CD4-positive, alpha-beta T cell treated with Interleukin-6 at 100 ng/mL for 8 hours (primary cell): ENCODE measurements at regions not wholly inside any gene's neighbourhood (a gene's known extent, or its start where the extent isn't known, plus 50 kb on each side); places are given as distances from the start of the nearest gene placed in this dataset.

Experiments used
- DNase-seq: peaks from one replicate; pipeline ENCODE4 v3.0.0-alpha.2; 2020; ENCODE audit warnings: mixed read lengths, low spot score

DNA sequence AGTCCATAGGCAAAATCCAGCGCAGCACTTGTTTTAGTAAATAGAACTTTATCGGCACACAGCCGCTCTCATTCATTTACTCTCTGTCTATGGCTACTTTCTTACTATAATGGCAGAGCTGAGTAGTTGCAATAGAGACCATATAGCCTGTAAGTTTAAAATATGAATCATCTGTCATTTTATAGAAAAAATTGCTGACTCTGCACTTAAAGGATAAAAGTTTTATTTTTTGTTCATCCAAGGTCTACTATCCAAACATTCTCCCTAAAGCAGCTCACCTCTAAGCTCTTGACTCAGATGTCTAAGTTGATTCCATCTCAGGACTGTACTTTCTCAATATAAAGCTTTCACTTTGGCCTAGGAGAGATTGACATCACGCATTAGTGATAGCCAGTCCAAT is 825.7 kb downstream of the OLFM4 start:
- no peak for DNase-seq

DNA sequence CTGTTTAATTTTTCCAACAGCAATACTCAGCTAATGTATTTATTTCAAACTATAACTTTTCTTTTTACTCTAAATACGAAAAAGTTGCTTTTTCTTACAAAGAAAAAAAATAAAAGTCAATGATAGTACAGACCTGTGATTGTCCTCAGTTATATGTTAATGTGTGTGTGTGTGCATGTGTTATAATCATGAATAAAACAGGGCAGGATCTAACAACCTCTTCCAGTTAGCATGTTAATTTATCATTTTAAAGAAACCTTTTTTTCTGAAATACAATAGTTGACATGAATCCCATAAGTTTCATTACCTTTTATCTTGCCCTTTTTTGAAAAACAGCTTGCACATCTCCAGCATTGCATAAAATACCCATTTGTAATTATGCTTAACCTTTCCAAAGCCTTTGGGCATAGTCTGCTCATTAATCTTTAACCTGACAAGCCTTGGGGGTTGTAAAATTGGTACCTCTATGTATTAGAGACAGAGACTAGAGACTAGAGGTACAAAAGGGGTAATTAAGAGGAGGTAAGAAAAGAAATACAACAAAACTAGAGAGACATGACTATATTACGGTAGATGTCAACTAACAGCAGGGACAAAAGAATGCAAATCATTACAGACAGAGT is 828.1 kb downstream of the OLFM4 start:
- no peak for DNase-seq

DNA sequence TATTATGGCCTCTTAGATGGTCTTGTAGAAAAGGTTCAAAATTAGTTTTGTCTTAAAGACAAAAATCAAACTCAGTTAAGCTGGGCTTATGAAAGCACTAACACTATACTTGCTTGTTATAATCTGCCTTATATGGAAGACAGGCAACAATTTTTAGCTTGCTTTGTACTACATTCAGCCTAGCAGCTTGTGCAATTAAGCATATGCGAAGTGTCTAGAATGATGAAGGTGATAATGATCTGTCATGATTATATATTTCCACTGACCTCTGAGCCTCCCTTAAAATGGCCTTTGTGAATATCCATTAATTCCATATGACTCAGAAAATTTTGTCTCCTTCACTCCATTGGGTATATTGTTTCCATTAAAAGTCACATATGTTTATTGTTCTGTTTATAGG is 834.9 kb downstream of the OLFM4 start:
- no peak for DNase-seq

DNA sequence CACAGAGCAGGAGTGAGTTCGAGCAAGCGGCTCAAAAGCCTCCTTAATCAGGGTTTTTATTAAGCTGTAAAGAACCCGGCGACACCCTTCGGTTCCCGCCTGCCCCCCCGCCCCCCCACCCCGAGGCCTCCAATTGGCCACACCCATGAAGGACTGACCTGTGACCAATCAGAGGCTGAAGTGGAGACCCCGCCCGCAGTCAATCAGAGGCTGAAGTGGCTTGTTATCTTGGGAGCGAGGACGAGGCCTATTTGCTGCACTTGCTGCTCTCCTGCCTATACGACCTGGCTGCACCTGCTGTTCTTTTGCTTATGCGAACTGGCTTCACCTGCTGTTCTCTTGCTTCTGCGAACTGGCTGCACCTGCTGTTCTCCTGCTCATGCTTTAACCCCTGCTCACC is 844.9 kb downstream of the OLFM4 start:
- DNase-seq: no peak

DNA sequence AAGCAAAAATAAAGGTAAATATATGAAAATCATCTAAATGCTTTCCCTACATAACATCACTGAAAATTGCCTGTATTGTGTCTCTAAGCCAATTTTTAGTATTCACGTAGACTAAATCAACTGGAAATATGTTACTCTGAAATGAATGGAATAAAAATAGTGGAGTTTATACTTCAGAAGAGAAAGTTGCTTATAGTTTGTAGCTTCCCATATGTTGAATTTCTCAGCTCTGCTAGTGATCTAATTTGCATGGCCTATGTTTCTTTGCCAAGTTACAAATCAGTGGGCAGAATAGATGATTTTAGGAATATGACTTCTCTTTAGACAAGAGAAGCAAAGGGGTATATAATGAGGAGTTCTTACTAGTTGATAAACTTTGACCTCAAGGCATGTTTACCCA is 850.2 kb downstream of the OLFM4 start:
- no peak for DNase-seq

DNA sequence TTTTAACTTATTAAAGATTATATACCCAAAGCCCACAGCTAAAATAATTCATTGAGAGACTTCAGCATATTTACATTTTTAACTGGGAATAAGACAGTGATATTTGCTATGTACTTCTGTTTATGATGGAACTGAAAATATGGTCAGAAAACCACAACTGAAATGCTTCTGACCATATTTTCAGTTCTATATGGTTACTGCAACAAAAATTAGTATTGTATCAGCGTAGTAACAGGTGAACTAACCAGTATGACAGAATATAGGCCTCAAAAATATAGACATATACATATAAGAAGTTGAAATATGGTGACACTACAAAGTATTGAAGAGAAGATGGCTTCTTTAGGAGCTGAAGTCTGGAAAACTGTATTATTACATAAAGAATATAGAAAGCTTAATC is 857.4 kb downstream of the OLFM4 start:
- DNase-seq: no peak

DNA sequence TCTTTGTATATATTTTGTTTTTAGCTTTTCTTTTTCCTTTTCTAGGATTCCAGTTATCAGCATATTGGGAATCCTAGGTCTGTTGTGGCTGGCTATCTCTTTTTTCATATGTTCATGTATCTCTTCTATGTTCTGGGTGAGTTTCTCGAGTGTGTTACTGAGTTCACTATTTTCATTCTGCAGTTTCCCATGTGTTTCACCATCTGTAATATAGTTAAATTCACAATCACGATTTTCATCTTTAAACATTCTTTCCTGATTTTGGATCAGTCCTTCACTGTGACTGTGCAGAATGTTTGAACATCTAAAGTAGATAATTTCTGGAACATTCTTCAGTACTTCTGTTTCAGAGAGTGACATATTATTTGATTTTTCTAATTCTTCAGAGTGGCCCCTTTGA is 862.1 kb downstream of the OLFM4 start:
- DNase-seq: no peak

DNA sequence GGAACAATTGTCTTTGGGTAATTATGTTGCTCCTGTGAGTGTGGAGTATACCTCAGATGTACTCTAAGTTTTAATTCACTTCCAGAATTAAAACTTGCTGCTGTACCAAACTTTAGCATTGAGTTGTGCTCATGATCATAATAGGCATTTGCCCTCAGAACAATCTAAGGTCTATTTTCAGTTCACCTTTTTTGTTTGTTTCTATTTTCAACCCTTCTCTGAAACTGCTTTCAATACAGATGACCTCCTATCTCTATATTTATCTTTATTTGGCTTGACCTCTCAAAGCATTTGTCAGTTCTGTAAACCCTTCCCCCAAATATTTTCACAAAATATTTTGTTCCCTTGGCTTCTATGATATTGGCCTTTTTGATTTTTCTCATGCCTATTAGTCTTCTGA is 873.0 kb downstream of the OLFM4 start:
- DNase-seq: no peak

DNA sequence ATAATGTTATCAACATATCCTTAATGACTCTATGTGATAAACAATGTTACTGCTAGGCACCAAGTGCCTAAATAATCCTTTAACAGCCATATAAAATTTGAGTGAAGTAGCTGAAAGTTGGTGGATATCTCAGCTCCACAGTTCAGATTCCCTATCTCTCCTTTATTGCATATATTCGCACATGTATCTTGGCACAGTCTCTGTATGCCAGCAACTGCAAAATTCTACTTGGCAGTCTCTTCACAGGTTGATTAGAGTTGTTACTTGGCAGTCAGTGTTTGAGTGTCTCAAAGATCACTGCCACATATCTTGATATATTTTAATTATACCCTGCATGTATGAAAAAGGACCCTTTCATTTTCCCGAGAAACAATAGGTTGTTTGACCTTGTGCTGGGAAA is 879.3 kb downstream of the OLFM4 start:
- no peak for DNase-seq

DNA sequence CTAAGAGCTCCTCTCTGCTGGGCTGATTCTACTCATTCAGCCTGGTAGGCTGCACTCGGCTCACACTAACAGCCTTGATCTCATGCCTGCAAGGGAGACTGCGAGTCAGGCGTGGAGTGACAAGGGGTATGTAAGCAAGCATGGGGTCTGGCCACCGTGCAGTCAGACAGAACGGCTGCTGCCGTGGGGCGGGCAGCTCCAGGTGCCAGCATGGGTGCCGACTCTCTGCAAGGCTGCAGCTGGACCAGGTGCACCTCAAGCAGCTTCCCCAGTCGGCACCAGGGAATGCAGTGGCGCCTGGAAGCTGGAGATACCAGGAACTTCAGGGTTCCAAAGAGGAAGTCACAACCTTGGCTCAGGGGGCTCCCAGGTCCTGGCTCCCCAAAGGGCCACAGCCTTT is 892.3 kb downstream of the OLFM4 start:
- no peak for DNase-seq

DNA sequence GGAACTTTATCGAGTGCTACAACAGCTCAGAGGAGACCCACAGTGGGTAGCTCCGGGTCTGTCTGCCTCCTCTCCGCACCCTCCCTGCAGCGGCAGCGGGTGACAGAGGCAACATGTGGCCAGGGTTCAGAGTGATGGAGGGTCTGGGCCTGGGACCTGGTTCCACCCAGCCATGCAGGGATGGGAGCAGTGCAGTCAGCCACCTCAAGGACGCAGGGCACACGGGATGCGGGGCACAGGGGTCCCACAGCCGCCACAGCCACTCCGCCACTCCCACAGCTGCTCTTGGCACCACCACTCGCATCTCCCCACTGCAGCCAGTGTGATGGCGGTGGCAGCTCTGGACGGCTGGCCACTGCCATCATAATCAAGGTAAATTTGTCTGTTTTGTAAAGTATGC is 892.9 kb downstream of the OLFM4 start:
- no peak for DNase-seq

DNA sequence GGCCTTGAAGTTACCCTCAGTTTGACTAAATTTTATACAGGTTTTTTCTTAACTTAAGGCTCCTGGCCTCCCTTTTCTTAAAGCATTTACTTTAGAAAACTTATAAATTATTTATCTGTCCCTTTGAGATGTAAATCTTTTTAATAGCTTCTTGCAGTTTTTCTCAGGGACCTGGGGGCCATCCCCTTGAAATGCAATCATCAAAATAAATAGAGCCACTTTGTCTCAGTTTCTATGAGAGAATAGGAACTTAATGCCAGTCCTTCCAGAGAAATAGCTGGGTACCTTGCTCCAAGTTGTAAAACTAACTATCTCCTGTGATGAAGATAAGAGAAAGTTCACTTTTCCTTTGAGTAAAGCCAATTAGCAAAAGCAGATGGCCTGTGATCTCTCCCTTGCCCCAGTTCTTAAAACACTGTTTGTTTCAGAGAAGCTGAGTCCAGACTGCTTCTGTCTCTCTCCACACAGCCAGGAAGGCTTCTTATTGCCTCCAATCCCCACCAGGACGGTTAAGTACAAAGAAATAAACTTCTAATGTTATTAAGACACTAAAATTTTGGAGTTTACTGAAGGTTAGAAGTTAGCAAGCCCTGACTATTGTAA is 913.1 kb downstream of the OLFM4 start:
- no peak for DNase-seq

DNA sequence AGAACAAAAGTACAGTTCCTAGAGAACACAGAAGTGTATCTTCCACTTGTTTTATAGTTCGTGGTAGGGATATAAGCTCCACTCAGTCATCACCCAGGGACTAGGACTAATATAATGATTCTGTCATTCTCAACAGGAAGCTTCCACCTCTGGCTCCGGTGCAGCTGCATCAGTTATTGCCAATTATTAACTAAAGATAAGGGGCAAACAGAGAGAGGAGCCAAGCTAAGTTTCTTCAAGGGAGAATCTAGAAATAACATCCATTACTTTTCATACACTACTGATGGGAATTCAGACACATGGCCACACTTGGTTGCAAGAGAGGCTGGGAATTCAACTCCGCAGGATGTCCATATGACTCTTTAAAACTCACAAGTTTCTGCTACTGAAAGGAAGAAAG is 917.9 kb downstream of the OLFM4 start:
- DNase-seq: no peak

DNA sequence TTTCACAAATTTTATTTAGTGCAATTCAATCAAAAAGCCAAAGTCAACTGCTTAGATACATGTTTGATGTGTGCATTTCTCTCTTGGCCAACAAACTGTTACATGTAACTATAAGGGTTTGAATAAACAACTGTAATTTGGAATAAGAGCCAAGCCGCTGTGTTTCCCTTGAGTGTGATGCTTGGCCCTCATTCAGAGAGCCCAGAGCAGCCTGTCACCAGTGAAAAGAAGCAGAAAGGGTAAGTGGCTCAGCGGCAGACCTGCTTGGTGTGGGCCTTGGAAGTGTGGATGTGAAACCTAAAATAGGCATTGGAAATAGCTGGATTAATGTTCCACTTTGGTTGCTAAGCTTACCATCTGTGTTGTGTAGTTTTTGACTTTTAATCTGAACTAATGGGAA is 924.6 kb downstream of the OLFM4 start:
- no peak for DNase-seq
